ENCODE measurements at regions not wholly inside any gene's neighbourhood (a gene's known extent, or its start where the extent isn't known, plus 50 kb on each side); places are given as distances from the start of the nearest gene placed in this dataset.

DNA sequence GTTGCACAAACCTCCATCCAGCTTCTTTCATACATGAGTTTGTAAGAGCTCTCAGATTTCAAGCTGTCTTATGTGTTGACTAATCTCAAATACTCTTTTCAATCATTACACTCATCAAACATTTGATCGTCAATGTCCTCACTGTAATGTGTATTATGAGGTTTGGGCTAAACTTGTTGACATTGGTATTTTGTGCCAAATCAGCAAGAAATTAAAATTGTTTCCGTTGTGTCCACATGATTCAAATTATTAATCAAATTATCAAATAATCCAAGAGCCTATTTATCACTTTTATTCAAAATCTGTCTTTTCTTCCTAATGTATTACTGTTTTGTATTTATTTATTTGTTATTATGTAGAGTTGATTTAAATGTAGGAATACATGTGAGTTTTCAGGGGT lies 283.4 kb downstream of the GAS1 start:
- Histone ChIP-seq H3K4me2 (ENCODE audit: low read length) (no peak overlapping the region), H2AFZ (ENCODE audit: low read depth, low read length) (no peak overlapping the region), H4K20me1 (ENCODE audit: insufficient read depth, low read length) (no peaks in the 10 kb centered on the region)

GRCh38 chr9:86662890-86663468 lies 284.3 kb downstream of the GAS1 start:
- Histone ChIP-seq H3K27ac (ENCODE audit: low read length) (no peak overlapping the region), H3K9me3 (ENCODE audit: insufficient read depth, low read length) (no peaks in the 10 kb centered on the region), H3K9ac (ENCODE audit: low read length) (no peak overlapping the region), H4K20me1 (ENCODE audit: insufficient read depth, low read length) (no peaks in the 10 kb centered on the region), H3K27me3 (ENCODE audit: low read depth, low read length) (no peaks in the 10 kb centered on the region), H3K36me3 (replicated peaks; ENCODE audit: low read depth, low read length) (no peaks in the 10 kb centered on the region), H3K4me1 (ENCODE audit: low read length) (no peaks in the 10 kb centered on the region), H3K79me2 (ENCODE audit: low read length) (no peaks in the 10 kb centered on the region), H2AFZ (ENCODE audit: low read depth, low read length) (no peak overlapping the region), H3K4me2 (ENCODE audit: low read length) (no peak overlapping the region), H3K4me3 (ENCODE audit: low read length) (no peak overlapping the region)
- TF ChIP-seq, protein P1, sequence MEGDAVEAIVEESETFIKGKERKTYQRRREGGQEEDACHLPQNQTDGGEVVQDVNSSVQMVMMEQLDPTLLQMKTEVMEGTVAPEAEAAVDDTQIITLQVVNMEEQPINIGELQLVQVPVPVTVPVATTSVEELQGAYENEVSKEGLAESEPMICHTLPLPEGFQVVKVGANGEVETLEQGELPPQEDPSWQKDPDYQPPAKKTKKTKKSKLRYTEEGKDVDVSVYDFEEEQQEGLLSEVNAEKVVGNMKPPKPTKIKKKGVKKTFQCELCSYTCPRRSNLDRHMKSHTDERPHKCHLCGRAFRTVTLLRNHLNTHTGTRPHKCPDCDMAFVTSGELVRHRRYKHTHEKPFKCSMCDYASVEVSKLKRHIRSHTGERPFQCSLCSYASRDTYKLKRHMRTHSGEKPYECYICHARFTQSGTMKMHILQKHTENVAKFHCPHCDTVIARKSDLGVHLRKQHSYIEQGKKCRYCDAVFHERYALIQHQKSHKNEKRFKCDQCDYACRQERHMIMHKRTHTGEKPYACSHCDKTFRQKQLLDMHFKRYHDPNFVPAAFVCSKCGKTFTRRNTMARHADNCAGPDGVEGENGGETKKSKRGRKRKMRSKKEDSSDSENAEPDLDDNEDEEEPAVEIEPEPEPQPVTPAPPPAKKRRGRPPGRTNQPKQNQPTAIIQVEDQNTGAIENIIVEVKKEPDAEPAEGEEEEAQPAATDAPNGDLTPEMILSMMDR (IDR thresholded peaks at IDR 0.05; ENCODE audit: low read depth, low read length): no peak
- TF ChIP-seq EZH2phosphoT487 (IDR thresholded peaks at IDR 0.05; ENCODE audit: low read depth): no peak

More for the DNA sequence above, 283.4 kb downstream of the GAS1 start:
- Histone ChIP-seq H3K79me2 (ENCODE audit: low read length) (no peaks in the 10 kb centered on the region), H3K27me3 (ENCODE audit: low read depth, low read length) (no peaks in the 10 kb centered on the region), H3K27ac (ENCODE audit: low read length) (no peak overlapping the region), H3K36me3 (replicated peaks; ENCODE audit: low read depth, low read length) (no peaks in the 10 kb centered on the region), H3K9ac (ENCODE audit: low read length) (no peak overlapping the region), H3K9me3 (ENCODE audit: insufficient read depth, low read length) (no peaks in the 10 kb centered on the region), H3K4me3 (ENCODE audit: low read length) (no peak overlapping the region), H3K4me1 (ENCODE audit: low read length) (no peaks in the 10 kb centered on the region)
- TF ChIP-seq EZH2phosphoT487 (IDR thresholded peaks at IDR 0.05; ENCODE audit: low read depth): no peak
- TF ChIP-seq, protein P1 (IDR thresholded peaks at IDR 0.05; ENCODE audit: low read depth, low read length): no peak

GRCh38 chr9:86660146-86660943 lies 287.0 kb downstream of the GAS1 start:
- Histone ChIP-seq H3K4me3 (ENCODE audit: low read length) (no peak overlapping the region), H3K27ac (ENCODE audit: low read length) (no peak overlapping the region), H3K4me2 (ENCODE audit: low read length) (no peak overlapping the region), H3K9ac (ENCODE audit: low read length) (no peak overlapping the region), H3K9me3 (ENCODE audit: insufficient read depth, low read length) (no peaks in the 10 kb centered on the region), H3K4me1 (ENCODE audit: low read length) (no peaks in the 10 kb centered on the region), H3K36me3 (replicated peaks; ENCODE audit: low read depth, low read length) (no peaks in the 10 kb centered on the region), H2AFZ (ENCODE audit: low read depth, low read length) (no peak overlapping the region), H3K27me3 (ENCODE audit: low read depth, low read length) (no peaks in the 10 kb centered on the region), H4K20me1 (ENCODE audit: insufficient read depth, low read length) (no peaks in the 10 kb centered on the region), H3K79me2 (ENCODE audit: low read length) (no peaks in the 10 kb centered on the region)
- TF ChIP-seq, protein P1 (IDR thresholded peaks at IDR 0.05; ENCODE audit: low read depth, low read length): no peak
- no peak for TF ChIP-seq EZH2phosphoT487 (IDR thresholded peaks at IDR 0.05; ENCODE audit: low read depth)

GRCh38 chr9:86659413-86660046 lies 287.8 kb downstream of the GAS1 start:
- Histone ChIP-seq H3K4me2 (ENCODE audit: low read length) (no peak overlapping the region), H2AFZ (ENCODE audit: low read depth, low read length) (no peak overlapping the region), H3K36me3 (replicated peaks; ENCODE audit: low read depth, low read length) (no peaks in the 10 kb centered on the region), H3K4me1 (ENCODE audit: low read length) (no peaks in the 10 kb centered on the region), H4K20me1 (ENCODE audit: insufficient read depth, low read length) (no peaks in the 10 kb centered on the region), H3K9me3 (ENCODE audit: insufficient read depth, low read length) (no peaks in the 10 kb centered on the region), H3K4me3 (ENCODE audit: low read length) (no peak overlapping the region), H3K79me2 (ENCODE audit: low read length) (no peaks in the 10 kb centered on the region), H3K27me3 (ENCODE audit: low read depth, low read length) (no peaks in the 10 kb centered on the region), H3K9ac (ENCODE audit: low read length) (no peak overlapping the region), H3K27ac (ENCODE audit: low read length) (no peak overlapping the region)
- TF ChIP-seq, protein P1 (IDR thresholded peaks at IDR 0.05; ENCODE audit: low read depth, low read length): no peak
- no peak for TF ChIP-seq EZH2phosphoT487 (IDR thresholded peaks at IDR 0.05; ENCODE audit: low read depth)
